ENCODE measurements at regions not wholly inside any gene's neighbourhood (a gene's known extent, or its start where the extent isn't known, plus 50 kb on each side); places are given as distances from the start of the nearest gene placed in this dataset.
A peak's percentile ranks its signal among the peaks of the same experiment; 100 is the strongest.

- TF ChIP-seq, protein P1, sequence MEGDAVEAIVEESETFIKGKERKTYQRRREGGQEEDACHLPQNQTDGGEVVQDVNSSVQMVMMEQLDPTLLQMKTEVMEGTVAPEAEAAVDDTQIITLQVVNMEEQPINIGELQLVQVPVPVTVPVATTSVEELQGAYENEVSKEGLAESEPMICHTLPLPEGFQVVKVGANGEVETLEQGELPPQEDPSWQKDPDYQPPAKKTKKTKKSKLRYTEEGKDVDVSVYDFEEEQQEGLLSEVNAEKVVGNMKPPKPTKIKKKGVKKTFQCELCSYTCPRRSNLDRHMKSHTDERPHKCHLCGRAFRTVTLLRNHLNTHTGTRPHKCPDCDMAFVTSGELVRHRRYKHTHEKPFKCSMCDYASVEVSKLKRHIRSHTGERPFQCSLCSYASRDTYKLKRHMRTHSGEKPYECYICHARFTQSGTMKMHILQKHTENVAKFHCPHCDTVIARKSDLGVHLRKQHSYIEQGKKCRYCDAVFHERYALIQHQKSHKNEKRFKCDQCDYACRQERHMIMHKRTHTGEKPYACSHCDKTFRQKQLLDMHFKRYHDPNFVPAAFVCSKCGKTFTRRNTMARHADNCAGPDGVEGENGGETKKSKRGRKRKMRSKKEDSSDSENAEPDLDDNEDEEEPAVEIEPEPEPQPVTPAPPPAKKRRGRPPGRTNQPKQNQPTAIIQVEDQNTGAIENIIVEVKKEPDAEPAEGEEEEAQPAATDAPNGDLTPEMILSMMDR (IDR thresholded peaks at IDR 0.05; ENCODE audit: control insufficient read depth, extremely low read depth, insufficient read depth): no peak
- DNase-seq (ENCODE audit: low read depth): no peak
Observed at GRCh38 chr17:71461498-71462169, 659.2 kb upstream of the SOX9 start.

DNA sequence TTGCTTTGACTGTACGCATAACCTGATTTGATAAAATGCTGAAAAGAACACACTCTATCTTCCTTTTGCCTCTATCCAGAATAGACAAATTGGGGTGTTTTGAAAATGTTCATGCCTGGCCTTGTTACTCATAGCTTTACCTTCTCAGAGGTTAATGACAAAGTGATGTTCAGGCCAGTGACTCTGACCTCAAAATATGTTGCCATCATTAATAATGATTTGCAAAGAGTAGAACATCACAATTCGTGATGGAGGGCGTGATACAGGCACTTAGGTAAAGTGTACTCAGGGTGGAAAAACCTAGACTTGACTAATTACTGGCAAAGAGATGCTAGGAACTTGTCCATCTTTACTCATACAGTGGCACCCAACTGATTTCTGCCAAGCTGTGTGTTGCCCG lies 656.6 kb upstream of the SOX9 start:
- TF ChIP-seq, protein P1 (IDR thresholded peaks at IDR 0.05; ENCODE audit: control insufficient read depth, extremely low read depth, insufficient read depth): no peak
- H3K4me3 ChIP-seq (ENCODE audit: low read depth, low read length): no peak overlapping the region
- no peak for DNase-seq (ENCODE audit: low read depth)

More at GRCh38 chr17:71461498-71462169, 659.2 kb upstream of the SOX9 start:
- no peak overlapping the region for H3K4me3 ChIP-seq (ENCODE audit: low read depth, low read length)

GRCh38 chr17:71464751-71465150 lies 656.1 kb upstream of the SOX9 start:
- TF ChIP-seq, protein P1 (IDR thresholded peaks at IDR 0.05; ENCODE audit: control insufficient read depth, extremely low read depth, insufficient read depth): no peak
- H3K4me3 ChIP-seq (ENCODE audit: low read depth, low read length): no peak overlapping the region
- DNase-seq (ENCODE audit: low read depth): no peak

- DNase-seq (ENCODE audit: low read depth): no peak
- TF ChIP-seq, protein P1 (IDR thresholded peaks at IDR 0.05; ENCODE audit: control insufficient read depth, extremely low read depth, insufficient read depth): no peak
- H3K4me3 ChIP-seq (ENCODE audit: low read depth, low read length): no peak overlapping the region
Observed at GRCh38 chr17:71467719-71468118, 653.1 kb upstream of the SOX9 start.

DNA sequence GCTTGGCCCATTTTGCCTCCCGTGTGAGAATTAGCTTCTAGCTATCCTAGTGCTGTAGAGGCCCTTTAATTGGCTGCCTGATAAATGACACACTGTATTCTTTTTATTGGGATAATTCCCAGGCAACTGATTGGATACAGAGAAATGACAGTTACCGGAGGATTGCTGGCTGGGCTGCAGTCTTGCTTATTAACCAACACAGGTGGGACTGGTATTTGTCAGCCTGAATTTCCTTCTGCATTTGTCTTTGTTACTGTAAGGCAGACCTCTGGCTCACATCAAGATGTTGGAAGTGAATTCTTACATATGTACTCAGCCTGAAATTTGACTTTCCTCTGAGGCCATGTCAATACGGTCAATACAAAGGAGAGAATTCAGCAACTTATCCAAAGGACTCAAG lies 650.8 kb upstream of the SOX9 start:
- DNase-seq (ENCODE audit: low read depth): no peak
- H3K4me3 ChIP-seq (ENCODE audit: low read depth, low read length): no peak overlapping the region
- TF ChIP-seq, protein P1 (IDR thresholded peaks at IDR 0.05; ENCODE audit: control insufficient read depth, extremely low read depth, insufficient read depth): no peak

DNA sequence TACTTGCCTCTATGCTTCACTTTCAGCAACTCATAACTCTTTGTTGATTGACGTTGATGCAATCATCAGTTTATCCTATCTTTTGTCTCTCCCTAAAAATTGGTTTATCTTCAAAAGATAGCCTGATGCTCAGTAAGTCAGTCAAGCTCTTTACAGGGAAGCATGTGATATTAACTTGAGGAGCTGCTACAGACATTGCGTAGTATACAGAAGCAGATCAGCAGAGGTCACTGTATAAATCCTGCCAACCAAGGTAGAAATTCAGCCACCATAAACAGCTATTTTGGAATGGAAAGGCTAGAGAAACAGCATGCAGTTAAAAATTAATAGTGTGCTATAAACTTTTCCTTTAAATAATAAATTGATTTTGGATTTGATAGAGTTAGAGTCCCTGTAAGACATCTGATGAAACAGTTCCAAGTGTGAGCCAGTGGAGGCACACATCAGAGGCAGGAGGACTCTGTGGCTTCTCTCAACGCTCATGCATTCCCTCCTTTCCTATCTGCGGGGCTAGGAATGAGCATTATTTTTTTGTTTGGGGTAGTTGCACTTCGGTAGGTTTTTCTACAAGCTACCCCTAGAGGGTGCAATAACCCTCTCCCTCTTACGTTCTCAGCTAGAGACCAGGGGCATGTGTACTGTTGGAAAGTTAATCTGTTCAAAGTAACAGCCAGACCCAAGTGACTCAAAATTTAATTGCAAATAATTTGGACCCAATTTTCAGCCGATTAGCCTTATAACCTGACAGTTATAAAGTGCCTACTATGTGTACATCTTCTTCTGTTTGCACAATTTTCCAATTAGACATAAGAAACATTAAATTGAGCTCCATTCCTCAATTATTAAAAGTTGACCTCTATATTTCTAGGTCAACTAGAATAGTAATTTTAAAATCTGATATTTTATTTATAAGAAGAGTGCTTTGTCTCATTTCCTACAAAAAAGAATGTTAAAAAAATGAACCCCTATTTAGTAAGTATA lies 647.7 kb upstream of the SOX9 start:
- TF ChIP-seq, protein P1 (IDR thresholded peaks at IDR 0.05; ENCODE audit: control insufficient read depth, extremely low read depth, insufficient read depth): peak; percentile 65
- DNase-seq (ENCODE audit: low read depth): peak; percentile 45
- H3K4me3 ChIP-seq (ENCODE audit: low read depth, low read length): no peak overlapping the region

All from LNCaP clone FGC (cell line).